ENCODE measurements at regions not wholly inside any gene's neighbourhood (a gene's known extent, or its start where the extent isn't known, plus 50 kb on each side); places are given as distances from the start of the nearest gene placed in this dataset.

DNA sequence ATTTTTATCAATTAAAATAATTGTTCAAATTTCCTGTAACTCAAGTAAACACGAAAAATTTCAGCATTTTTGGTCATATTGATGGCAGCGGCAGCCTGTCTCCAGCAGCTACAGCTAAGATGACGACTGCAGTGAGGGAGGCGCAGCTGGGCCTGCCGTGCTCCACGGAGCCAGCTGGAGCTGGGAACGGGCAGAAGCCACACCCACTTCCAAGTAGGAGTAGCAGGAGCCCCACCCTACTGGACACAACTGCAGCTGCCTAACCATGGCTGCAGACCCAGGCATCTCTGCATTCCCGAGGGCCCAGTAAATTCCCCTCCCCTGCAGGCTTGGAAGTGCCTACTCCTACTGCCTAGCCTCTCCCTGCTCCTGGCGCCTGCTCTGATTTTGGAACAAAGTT, 2031.7 kb downstream of the EFNA5 start:
- intact Hi-C loops (cut with DNase I), result no loop called here
- no peak for DNase-seq
- Histone ChIP-seq H3K4me1 (no peaks in the 10 kb centered on the region), H3K9me3 (no peaks in the 10 kb centered on the region), H3K4me3 (no peak overlapping the region), H3K27ac (no peak overlapping the region), H3K36me3 (ENCODE audit: insufficient read depth in 1 of 2, low read depth in 1 of 2) (no peaks in the 10 kb centered on the region), H3K27me3 (ENCODE audit: insufficient read depth in 3 of 3, low read length in 2 of 3) (no peaks in the 10 kb centered on the region)
- TF ChIP-seq, protein P1, sequence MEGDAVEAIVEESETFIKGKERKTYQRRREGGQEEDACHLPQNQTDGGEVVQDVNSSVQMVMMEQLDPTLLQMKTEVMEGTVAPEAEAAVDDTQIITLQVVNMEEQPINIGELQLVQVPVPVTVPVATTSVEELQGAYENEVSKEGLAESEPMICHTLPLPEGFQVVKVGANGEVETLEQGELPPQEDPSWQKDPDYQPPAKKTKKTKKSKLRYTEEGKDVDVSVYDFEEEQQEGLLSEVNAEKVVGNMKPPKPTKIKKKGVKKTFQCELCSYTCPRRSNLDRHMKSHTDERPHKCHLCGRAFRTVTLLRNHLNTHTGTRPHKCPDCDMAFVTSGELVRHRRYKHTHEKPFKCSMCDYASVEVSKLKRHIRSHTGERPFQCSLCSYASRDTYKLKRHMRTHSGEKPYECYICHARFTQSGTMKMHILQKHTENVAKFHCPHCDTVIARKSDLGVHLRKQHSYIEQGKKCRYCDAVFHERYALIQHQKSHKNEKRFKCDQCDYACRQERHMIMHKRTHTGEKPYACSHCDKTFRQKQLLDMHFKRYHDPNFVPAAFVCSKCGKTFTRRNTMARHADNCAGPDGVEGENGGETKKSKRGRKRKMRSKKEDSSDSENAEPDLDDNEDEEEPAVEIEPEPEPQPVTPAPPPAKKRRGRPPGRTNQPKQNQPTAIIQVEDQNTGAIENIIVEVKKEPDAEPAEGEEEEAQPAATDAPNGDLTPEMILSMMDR (IDR thresholded peaks at IDR 0.05), result no peak
- WGBS, 3 donors, result 45 to 55% (median 55%) methylated on average over 9 of the region's 9 CpGs
- no peak for ATAC-seq

DNA sequence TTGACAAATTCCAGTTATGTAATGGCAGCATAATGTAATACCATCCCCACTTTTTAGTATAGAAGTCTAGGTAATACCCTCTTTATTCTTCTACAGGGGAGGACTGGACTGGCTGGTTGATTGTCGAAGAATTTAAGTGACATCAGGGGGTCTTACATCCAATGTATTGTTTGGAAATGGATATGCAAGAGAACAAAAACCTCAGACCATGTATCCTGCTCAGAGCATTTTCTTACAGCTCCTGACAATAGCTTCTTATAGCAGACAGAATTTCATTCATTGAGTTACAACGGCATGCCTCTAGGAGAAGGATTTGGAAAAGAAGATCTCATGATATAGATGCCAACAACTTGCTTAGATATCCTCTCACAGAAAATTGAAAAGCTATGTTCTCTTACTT, 2032.3 kb downstream of the EFNA5 start:
- H3K4me1 ChIP-seq, result no peaks in the 10 kb centered on the region
- WGBS, 3 donors, result 73 to 78% (median 77%) methylated on average over 2 of the region's 2 CpGs
- TF ChIP-seq, protein P1 (IDR thresholded peaks at IDR 0.05), result no peak
- DNase-seq, result no peak
- no peaks in the 10 kb centered on the region for H3K27me3 ChIP-seq (ENCODE audit: insufficient read depth in 3 of 3, low read length in 2 of 3)
- no peaks in the 10 kb centered on the region for H3K9me3 ChIP-seq
- H3K4me3 ChIP-seq, result no peak overlapping the region
- intact Hi-C loops (cut with DNase I), result no loop called here
- H3K27ac ChIP-seq, result no peak overlapping the region
- H3K36me3 ChIP-seq (ENCODE audit: insufficient read depth in 1 of 2, low read depth in 1 of 2), result no peaks in the 10 kb centered on the region
- no peak for ATAC-seq

GRCh38 chr5:105632043-105632442, 2038.7 kb downstream of the EFNA5 start:
- TF ChIP-seq, protein P1 (IDR thresholded peaks at IDR 0.05), result no peak
- no peaks in the 10 kb centered on the region for H3K36me3 ChIP-seq (ENCODE audit: insufficient read depth in 1 of 2, low read depth in 1 of 2)

DNA sequence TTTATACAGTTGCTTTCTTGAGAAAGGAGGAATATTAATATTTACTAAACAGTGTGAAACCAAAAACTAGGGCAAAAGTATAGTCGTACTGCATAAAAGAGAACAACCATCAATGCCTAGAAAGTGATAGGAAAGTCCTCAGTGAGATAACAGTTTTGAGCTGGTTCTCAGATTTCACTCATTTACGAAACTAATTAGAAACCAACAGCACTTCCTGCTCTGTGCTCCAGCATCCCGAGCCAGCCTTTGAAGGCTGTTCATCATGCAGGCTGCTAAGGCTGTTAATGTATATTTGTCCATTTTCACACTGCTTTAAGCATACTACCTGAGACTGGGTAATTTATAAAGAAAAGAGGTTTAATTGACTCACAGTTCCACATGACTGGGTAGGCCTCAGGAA, 2039.9 kb downstream of the EFNA5 start:
- WGBS, 3 donors, result 58 to 63% (median 61%) methylated on average over 3 of the region's 3 CpGs
- no peak for ATAC-seq
- intact Hi-C loops (cut with DNase I), result no loop called here

More at GRCh38 chr5:105632043-105632442, 2038.7 kb downstream of the EFNA5 start:
- no peak overlapping the region for H3K4me3 ChIP-seq
- no peak overlapping the region for H3K27ac ChIP-seq
- 81 to 85% (median 82%) methylated on average over 2 of the region's 2 CpGs for WGBS, 3 donors
- intact Hi-C loops (cut with DNase I), result no loop called here
- no peak for ATAC-seq
- H3K27me3 ChIP-seq (ENCODE audit: insufficient read depth in 3 of 3, low read length in 2 of 3), result no peaks in the 10 kb centered on the region
- DNase-seq, result no peak
- no peaks in the 10 kb centered on the region for H3K4me1 ChIP-seq
- no peaks in the 10 kb centered on the region for H3K9me3 ChIP-seq

DNA sequence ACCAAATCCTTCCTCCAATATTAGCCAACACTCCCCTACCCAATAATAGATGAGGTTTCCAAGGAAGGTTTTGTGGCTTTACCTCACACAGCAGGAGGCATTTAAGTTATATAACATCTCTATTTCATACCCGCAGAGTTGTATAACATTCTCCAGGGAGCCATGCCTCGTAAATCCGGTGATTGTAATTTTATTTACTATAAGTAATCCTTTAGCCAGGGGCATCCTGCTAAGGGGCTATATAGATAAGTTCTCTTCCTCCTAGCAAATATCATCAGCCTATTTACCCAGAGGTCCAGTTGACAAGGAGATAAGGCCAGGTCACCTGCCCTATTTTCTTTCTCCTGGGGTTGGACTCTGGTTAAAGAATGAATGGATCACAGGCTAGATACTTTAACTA, 2051.0 kb downstream of the EFNA5 start:
- ATAC-seq, result no peak
- WGBS, 3 donors, result 67 to 74% (median 71%) methylated on average over 3 of the region's 3 CpGs
- intact Hi-C loops (cut with DNase I), result no loop called here

More for the DNA sequence above, 2039.9 kb downstream of the EFNA5 start:
- no peak for DNase-seq
- Histone ChIP-seq H3K27me3 (ENCODE audit: insufficient read depth in 3 of 3, low read length in 2 of 3) (no peaks in the 10 kb centered on the region), H3K4me1 (no peaks in the 10 kb centered on the region), H3K4me3 (no peak overlapping the region), H3K27ac (no peak overlapping the region), H3K9me3 (no peaks in the 10 kb centered on the region), H3K36me3 (ENCODE audit: insufficient read depth in 1 of 2, low read depth in 1 of 2) (no peaks in the 10 kb centered on the region)
- TF ChIP-seq, protein P1 (IDR thresholded peaks at IDR 0.05), result no peak

More for the DNA sequence above, 2051.0 kb downstream of the EFNA5 start:
- TF ChIP-seq, protein P1 (IDR thresholded peaks at IDR 0.05), result no peak
- Histone ChIP-seq H3K36me3 (ENCODE audit: insufficient read depth in 1 of 2, low read depth in 1 of 2) (no peaks in the 10 kb centered on the region), H3K4me1 (no peaks in the 10 kb centered on the region), H3K9me3 (no peaks in the 10 kb centered on the region), H3K27ac (no peak overlapping the region), H3K27me3 (ENCODE audit: insufficient read depth in 3 of 3, low read length in 2 of 3) (no peaks in the 10 kb centered on the region), H3K4me3 (no peak overlapping the region)
- no peak for DNase-seq
